ENCODE measurements at regions not wholly inside any gene's neighbourhood (a gene's known extent, or its start where the extent isn't known, plus 50 kb on each side); places are given as distances from the start of the nearest gene placed in this dataset.

GRCh38 chr18:24762511-24762910 lies 302.1 kb downstream of the HRH4 start:
- TF ChIP-seq POLR2AphosphoS5 (IDR thresholded peaks at IDR 0.05), result no peak
- no peak for TF ChIP-seq CTCF (IDR thresholded peaks at IDR 0.05)
- no peak for TF ChIP-seq POLR2A (IDR thresholded peaks at IDR 0.05)
